ENCODE measurements at regions not wholly inside any gene's neighbourhood (a gene's known extent, or its start where the extent isn't known, plus 50 kb on each side); places are given as distances from the start of the nearest gene placed in this dataset.

DNA sequence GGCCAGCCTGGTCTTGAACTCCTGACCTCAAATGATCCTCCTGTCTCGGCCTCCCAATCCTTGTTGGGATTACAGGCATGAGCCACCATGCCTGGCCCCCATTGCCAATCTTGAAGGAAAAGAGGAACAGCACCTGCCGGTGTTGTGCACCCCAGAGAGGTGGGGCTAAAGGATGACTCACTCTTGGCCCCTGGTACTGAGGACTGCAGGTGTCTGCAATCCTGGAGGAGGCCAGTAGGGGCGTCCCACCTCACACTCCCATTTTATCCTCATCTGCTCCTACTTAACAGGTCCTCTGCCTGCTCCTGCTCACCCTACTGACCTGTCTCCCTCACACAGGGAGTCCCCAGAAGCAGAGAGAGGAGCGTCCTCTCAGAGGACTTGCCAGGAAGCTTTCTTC, 390.4 kb downstream of the ARHGEF28 start:
- Histone ChIP-seq H3K4me1 (ENCODE audit: control insufficient read depth in 1 of 2, insufficient read depth in 1 of 2, low read depth in 1 of 2, low read length in 1 of 2) (no peaks in the 10 kb centered on the region), H3K4me3 (ENCODE audit: low read depth in 1 of 2, low read length in 1 of 2) (no peak overlapping the region), H3K36me3 (no peaks in the 10 kb centered on the region), H3K9me3 (no peaks in the 10 kb centered on the region), H3K27me3 (no peaks in the 10 kb centered on the region), H3K27ac (no peak overlapping the region)
- TF ChIP-seq, protein P1, sequence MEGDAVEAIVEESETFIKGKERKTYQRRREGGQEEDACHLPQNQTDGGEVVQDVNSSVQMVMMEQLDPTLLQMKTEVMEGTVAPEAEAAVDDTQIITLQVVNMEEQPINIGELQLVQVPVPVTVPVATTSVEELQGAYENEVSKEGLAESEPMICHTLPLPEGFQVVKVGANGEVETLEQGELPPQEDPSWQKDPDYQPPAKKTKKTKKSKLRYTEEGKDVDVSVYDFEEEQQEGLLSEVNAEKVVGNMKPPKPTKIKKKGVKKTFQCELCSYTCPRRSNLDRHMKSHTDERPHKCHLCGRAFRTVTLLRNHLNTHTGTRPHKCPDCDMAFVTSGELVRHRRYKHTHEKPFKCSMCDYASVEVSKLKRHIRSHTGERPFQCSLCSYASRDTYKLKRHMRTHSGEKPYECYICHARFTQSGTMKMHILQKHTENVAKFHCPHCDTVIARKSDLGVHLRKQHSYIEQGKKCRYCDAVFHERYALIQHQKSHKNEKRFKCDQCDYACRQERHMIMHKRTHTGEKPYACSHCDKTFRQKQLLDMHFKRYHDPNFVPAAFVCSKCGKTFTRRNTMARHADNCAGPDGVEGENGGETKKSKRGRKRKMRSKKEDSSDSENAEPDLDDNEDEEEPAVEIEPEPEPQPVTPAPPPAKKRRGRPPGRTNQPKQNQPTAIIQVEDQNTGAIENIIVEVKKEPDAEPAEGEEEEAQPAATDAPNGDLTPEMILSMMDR (IDR thresholded peaks at IDR 0.05) = no peak

DNA sequence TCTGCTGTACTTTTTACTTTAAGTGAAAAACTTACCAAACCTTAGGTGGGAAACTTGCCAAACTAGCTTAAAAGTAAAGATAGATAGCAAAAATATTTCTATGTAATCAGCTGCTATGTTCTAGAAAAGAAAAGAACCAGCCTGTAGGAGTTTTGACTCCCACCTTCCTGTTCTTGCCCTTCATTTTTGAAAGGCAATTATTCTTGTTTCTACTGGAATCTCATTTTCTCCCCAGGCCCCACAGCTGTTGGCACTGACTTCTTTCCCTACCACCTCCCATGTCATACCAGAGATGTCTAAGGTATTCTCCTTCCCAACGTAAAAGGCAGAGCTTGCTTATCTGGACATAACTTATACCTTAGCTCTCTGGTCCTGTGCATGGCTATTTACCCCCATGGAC, 389.7 kb downstream of the ARHGEF28 start:
- TF ChIP-seq, protein P1 (IDR thresholded peaks at IDR 0.05) = no peak
- Histone ChIP-seq H3K27ac (no peak overlapping the region), H3K4me1 (ENCODE audit: control insufficient read depth in 1 of 2, insufficient read depth in 1 of 2, low read depth in 1 of 2, low read length in 1 of 2) (no peaks in the 10 kb centered on the region), H3K36me3 (no peaks in the 10 kb centered on the region), H3K4me3 (ENCODE audit: low read depth in 1 of 2, low read length in 1 of 2) (no peak overlapping the region), H3K9me3 (no peaks in the 10 kb centered on the region), H3K27me3 (no peaks in the 10 kb centered on the region)

GRCh38 chr5:74013222-74013621, 387.2 kb downstream of the ARHGEF28 start:
- Histone ChIP-seq H3K27me3 (no peaks in the 10 kb centered on the region), H3K4me1 (ENCODE audit: control insufficient read depth in 1 of 2, insufficient read depth in 1 of 2, low read depth in 1 of 2, low read length in 1 of 2) (no peaks in the 10 kb centered on the region), H3K9me3 (no peaks in the 10 kb centered on the region), H3K4me3 (ENCODE audit: low read depth in 1 of 2, low read length in 1 of 2) (no peak overlapping the region), H3K27ac (no peak overlapping the region), H3K36me3 (no peaks in the 10 kb centered on the region)
- TF ChIP-seq, protein P1 (IDR thresholded peaks at IDR 0.05) = no peak

DNA sequence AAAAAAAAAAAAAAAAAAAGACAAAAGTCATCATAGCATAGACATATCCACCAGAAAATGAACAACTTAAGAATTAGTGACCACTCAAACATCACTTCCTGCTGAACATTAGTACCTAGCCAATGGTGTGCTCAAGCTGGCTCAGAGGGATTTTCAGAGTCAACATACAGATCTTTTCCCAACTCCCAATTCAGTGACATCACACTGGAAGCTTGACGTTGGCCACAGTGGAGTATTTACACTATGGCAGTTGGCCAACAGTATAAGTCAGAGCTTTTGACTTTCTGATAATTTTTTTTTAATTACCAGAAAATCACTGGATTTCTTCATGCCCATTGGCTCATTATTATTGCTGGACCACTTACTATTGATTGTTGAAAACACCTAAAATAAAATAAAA, 383.5 kb downstream of the ARHGEF28 start:
- Histone ChIP-seq H3K36me3 (no peaks in the 10 kb centered on the region), H3K27me3 (no peaks in the 10 kb centered on the region), H3K27ac (no peak overlapping the region), H3K4me1 (ENCODE audit: control insufficient read depth in 1 of 2, insufficient read depth in 1 of 2, low read depth in 1 of 2, low read length in 1 of 2) (no peaks in the 10 kb centered on the region), H3K9me3 (no peaks in the 10 kb centered on the region), H3K4me3 (ENCODE audit: low read depth in 1 of 2, low read length in 1 of 2) (no peak overlapping the region)
- TF ChIP-seq, protein P1 (IDR thresholded peaks at IDR 0.05) = no peak

DNA sequence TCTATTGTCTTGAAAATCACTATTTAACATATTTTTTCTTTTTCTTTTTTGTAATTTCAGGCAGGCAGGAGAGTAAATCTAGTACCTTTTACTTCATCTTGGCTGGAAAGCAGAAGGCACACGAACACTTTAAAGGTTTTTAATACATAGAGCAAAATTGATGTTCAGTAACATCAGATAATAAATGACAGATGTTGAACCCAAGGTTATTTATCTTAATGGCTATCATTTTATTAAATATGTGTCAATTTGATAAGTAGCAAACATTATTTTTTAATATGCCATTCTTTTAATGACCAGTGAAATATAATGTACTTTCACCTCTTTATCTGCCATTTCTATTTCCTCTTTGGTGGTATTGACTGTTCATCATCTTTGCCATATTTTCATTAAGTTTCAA, 381.2 kb downstream of the ARHGEF28 start:
- Histone ChIP-seq H3K36me3 (no peaks in the 10 kb centered on the region), H3K4me1 (ENCODE audit: control insufficient read depth in 1 of 2, insufficient read depth in 1 of 2, low read depth in 1 of 2, low read length in 1 of 2) (no peaks in the 10 kb centered on the region), H3K9me3 (no peaks in the 10 kb centered on the region), H3K27ac (no peak overlapping the region), H3K27me3 (no peaks in the 10 kb centered on the region), H3K4me3 (ENCODE audit: low read depth in 1 of 2, low read length in 1 of 2) (no peak overlapping the region)
- TF ChIP-seq, protein P1 (IDR thresholded peaks at IDR 0.05) = no peak

- no peaks in the 10 kb centered on the region for H3K36me3 ChIP-seq
- H3K4me1 ChIP-seq (ENCODE audit: control insufficient read depth in 1 of 2, insufficient read depth in 1 of 2, low read depth in 1 of 2, low read length in 1 of 2) = no peaks in the 10 kb centered on the region
- TF ChIP-seq, protein P1 (IDR thresholded peaks at IDR 0.05) = no peak
- no peaks in the 10 kb centered on the region for H3K9me3 ChIP-seq
- no peak overlapping the region for H3K27ac ChIP-seq
- H3K4me3 ChIP-seq (ENCODE audit: low read depth in 1 of 2, low read length in 1 of 2) = no peak overlapping the region
- peaks cover 26% of the 10 kb centered on the region for H3K27me3 ChIP-seq
Observed at GRCh38 chr5:73999297-73999696, 373.3 kb downstream of the ARHGEF28 start.

All from neutrophil (primary cell).